AG04449 (cell line): ENCODE measurements at regions not wholly inside any gene's neighbourhood (a gene's known extent, or its start where the extent isn't known, plus 50 kb on each side); places are given as distances from the start of the nearest gene placed in this dataset.

Experiments used
- CTCF ChIA-PET: fragments of 350-600 bp; formaldehyde crosslinking; extraction: SDS; loops from one replicate; lab custom pipeline; 2021; ENCODE audit warnings: antibody characterized with exemption; lab: Yijun Ruan, JAX
- POLR2A ChIA-PET: fragments of 400-600, 350-600 bp; formaldehyde crosslinking; extraction: SDS; loops from one replicate; lab custom pipeline; 2020; ENCODE audit warnings: antibody characterized with exemption, inconsistent platforms; lab: Yijun Ruan, JAX
- DNase-seq: peaks from one replicate; pipeline ENCODE4 v3.0.0-alpha.2; 2010; ENCODE audit warnings: low read depth, low spot score
- H3K4me3 ChIP-seq: 2 replicates; pipeline ENCODE4 v1.5.1; 2011; ENCODE audit warnings: low read depth, mild to moderate bottlenecking, control low read depth, low read length
- CTCF ChIP-seq: IDR thresholded peaks from one replicate; pipeline ENCODE4 v1.5.1; 2011; ENCODE audit warnings: mild to moderate bottlenecking, moderate library complexity, low read length, control low read depth, inconsistent platforms; ENCODE audit not compliant: insufficient read depth; ENCODE audit errors: missing control alignments

- TF ChIP-seq CTCF = no peak
- peak; percentile 72 for DNase-seq
- ChIA-PET POLR2A (interaction anchor here (0.6 to 1.5 kb wide), 6 partner anchors 22 to 220 kb away, joined by 3 to 4 read pairs (median 4); no protein-coding TSS in a partner anchor), CTCF (interaction anchor here (0.9 to 1.5 kb wide), 4 partner anchors 37 to 303 kb away, joined by 3 read pairs; no protein-coding TSS in a partner anchor)
- no peak overlapping the region for H3K4me3 ChIP-seq
Measured at GRCh38 chr12:65609359-65609771, 214.9 kb upstream of the HMGA2 start.

- TF ChIP-seq CTCF = no peak
- H3K4me3 ChIP-seq = no peak overlapping the region
- ChIA-PET CTCF (interaction anchor here (0.8 to 3.4 kb wide), 2 partner anchors 9 to 17 kb away, joined by 3 to 21 read pairs; no protein-coding TSS in a partner anchor), POLR2A (interaction anchor here (1.2 kb wide), 1 partner anchor 59 kb away, joined by 3 read pairs; no protein-coding TSS in a partner anchor)
- no peak for DNase-seq
Measured at GRCh38 chr12:65611396-65611795, 212.9 kb upstream of the HMGA2 start.

- ChIA-PET CTCF (interaction anchor here (0.8 to 3.4 kb wide), 4 partner anchors 10 to 424 kb away, joined by 3 to 21 read pairs (median 4); no protein-coding TSS in a partner anchor), POLR2A (interaction anchor here (0.6 to 1.2 kb wide), 7 partner anchors 9 to 153 kb away, joined by 3 to 5 read pairs (median 3); no protein-coding TSS in a partner anchor)
- no peak for DNase-seq
- no peak for TF ChIP-seq CTCF
- no peak overlapping the region; the same call in 1 of the 2 replicates for H3K4me3 ChIP-seq
Measured at GRCh38 chr12:65612440-65612839, 211.8 kb upstream of the HMGA2 start.

GRCh38 chr12:65613692-65614091 lies 210.6 kb upstream of the HMGA2 start:
- POLR2A ChIA-PET = no interaction called here
- no peak for TF ChIP-seq CTCF
- CTCF ChIA-PET = interaction anchor here (3.4 kb wide), 1 partner anchor 11 kb away, joined by 21 read pairs; no protein-coding TSS in a partner anchor
- H3K4me3 ChIP-seq = no peak overlapping the region
- DNase-seq = no peak

GRCh38 chr12:65614259-65614889 lies 209.9 kb upstream of the HMGA2 start:
- CTCF ChIA-PET = interaction anchor here (3.4 kb wide), 1 partner anchor 12 kb away, joined by 21 read pairs; no protein-coding TSS in a partner anchor
- POLR2A ChIA-PET = no interaction called here
- H3K4me3 ChIP-seq = no peak overlapping the region
- no peak for DNase-seq
- TF ChIP-seq CTCF = no peak

GRCh38 chr12:65615118-65615517 lies 209.2 kb upstream of the HMGA2 start:
- POLR2A ChIA-PET = interaction anchor here (1.0 to 1.5 kb wide), 2 partner anchors 28 to 42 kb away, joined by 3 to 4 read pairs; no protein-coding TSS in a partner anchor
- no peak overlapping the region for H3K4me3 ChIP-seq
- CTCF ChIA-PET = no interaction called here
- TF ChIP-seq CTCF = no peak
- DNase-seq = peak; percentile 89
